GM23338 (cell line): ENCODE measurements at regions not wholly inside any gene's neighbourhood (a gene's known extent, or its start where the extent isn't known, plus 50 kb on each side); places are given as distances from the start of the nearest gene placed in this dataset.

Source experiments
- POLR2AphosphoS5 ChIP-seq: IDR thresholded peaks from 2 replicates; pipeline ENCODE4 v1.6.1; 2016; ENCODE audit warnings: antibody characterized with exemption, low read depth
- TF ChIP-seq, protein P1 (sequence below), 2 experiments: fragments of 200-600 bp in 1 of 2; sonication (generic) in 1 of 2; conservative IDR thresholded peaks; 2 replicates each; pipeline versions ENCODE4 v1.5.1 to v1.6.1; 2016 to 2017; ENCODE audit warnings: antibody characterized with exemption in 2 of 2, low read depth in 2 of 2, mild to moderate bottlenecking in 2 of 2, moderate library complexity in 1 of 2

DNA sequence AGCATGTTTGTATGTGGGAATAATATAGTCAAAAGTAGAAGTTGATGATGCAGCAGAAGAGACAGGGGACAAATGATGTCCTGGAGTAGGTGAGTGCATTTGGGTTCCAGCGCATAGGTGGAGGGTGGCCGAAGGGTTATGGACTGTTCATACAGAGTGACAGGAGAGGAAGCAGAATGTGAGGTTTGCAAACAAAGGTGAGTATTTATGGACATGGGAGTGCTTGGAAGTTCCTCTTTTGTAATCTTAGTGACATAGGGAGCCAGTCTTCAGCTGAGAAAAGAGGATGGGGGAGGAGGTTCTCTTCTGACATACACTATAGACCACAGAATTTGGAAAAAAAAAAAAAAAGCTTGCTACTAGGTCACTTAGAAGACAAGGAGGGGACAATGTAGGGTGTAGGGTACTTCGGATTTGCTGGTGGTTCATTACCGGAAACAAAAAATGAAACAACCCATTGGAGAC, 331.6 kb downstream of the DLEU7 start:
- TF ChIP-seq, protein P1, sequence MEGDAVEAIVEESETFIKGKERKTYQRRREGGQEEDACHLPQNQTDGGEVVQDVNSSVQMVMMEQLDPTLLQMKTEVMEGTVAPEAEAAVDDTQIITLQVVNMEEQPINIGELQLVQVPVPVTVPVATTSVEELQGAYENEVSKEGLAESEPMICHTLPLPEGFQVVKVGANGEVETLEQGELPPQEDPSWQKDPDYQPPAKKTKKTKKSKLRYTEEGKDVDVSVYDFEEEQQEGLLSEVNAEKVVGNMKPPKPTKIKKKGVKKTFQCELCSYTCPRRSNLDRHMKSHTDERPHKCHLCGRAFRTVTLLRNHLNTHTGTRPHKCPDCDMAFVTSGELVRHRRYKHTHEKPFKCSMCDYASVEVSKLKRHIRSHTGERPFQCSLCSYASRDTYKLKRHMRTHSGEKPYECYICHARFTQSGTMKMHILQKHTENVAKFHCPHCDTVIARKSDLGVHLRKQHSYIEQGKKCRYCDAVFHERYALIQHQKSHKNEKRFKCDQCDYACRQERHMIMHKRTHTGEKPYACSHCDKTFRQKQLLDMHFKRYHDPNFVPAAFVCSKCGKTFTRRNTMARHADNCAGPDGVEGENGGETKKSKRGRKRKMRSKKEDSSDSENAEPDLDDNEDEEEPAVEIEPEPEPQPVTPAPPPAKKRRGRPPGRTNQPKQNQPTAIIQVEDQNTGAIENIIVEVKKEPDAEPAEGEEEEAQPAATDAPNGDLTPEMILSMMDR (conservative IDR thresholded peaks at IDR 0.05; ENCODE audit: low read depth in 2 of 2) = no peak
- no peak for TF ChIP-seq POLR2AphosphoS5
